Karpas-422 (cell line): ENCODE measurements at regions not wholly inside any gene's neighbourhood (a gene's known extent, or its start where the extent isn't known, plus 50 kb on each side); places are given as distances from the start of the nearest gene placed in this dataset.

Source experiments
- DNase-seq: peaks from one replicate; pipeline ENCODE4 v3.0.0-alpha.2; 2015
- H2AFZ ChIP-seq: fragments of 200-600 bp; sonication (generic); 2 replicates; pipeline ENCODE4 v1.6.1; 2014; ENCODE audit warnings: antibody characterized with exemption, low read length, mixed read lengths
- H3K27ac ChIP-seq: fragments of 200-600 bp; sonication (generic); 2 replicates; pipeline ENCODE4 v1.5.1; 2014; ENCODE audit warnings: mild to moderate bottlenecking, low read length, moderate library complexity
- H3K27me3 ChIP-seq: fragments of 200-600 bp; sonication (generic); 2 replicates; pipeline ENCODE4 v1.6.1; 2014; ENCODE audit warnings: low read length, mixed read lengths
- H3K36me3 ChIP-seq: fragments of 200-600 bp; sonication (generic); 2 replicates; pipeline ENCODE4 v1.6.1; 2014; ENCODE audit warnings: low read length, mixed read lengths; ENCODE audit not compliant: insufficient read depth
- H3K4me1 ChIP-seq: fragments of 200-600 bp; sonication (generic); 2 replicates; pipeline ENCODE4 v1.6.1; 2014; ENCODE audit warnings: mild to moderate bottlenecking, low read length, mixed read lengths
- H3K4me2 ChIP-seq: fragments of 200-600 bp; sonication (generic); 2 replicates; pipeline ENCODE4 v1.6.1; 2014; ENCODE audit warnings: low read length, low read depth, mild to moderate bottlenecking; ENCODE audit not compliant: poor library complexity, severe bottlenecking
- H3K4me3 ChIP-seq: fragments of 200-600 bp; sonication (generic); 2 replicates; pipeline ENCODE4 v1.5.1; 2014; ENCODE audit warnings: mild to moderate bottlenecking, antibody characterized with exemption, low read length, mixed read lengths
- H3K79me2 ChIP-seq: fragments of 200-600 bp; sonication (generic); 2 replicates; pipeline ENCODE4 v1.6.1; 2014; ENCODE audit warnings: mild to moderate bottlenecking, low read length, mixed read lengths
- H3K9ac ChIP-seq: fragments of 200-600 bp; sonication (generic); 2 replicates; pipeline ENCODE4 v1.6.0; 2014; ENCODE audit warnings: low read length
- H3K9me2 ChIP-seq: fragments of 200-600 bp; sonication (generic), shearing (Covaris generic); replicated peaks from 2 replicates; pipeline ENCODE4 v1.6.0; 2014; ENCODE audit warnings: mild to moderate bottlenecking, low read length, moderate library complexity; ENCODE audit not compliant: insufficient read depth
- H3K9me3 ChIP-seq: fragments of 300-700, 200-600 bp; sonication (generic); 2 replicates; pipeline ENCODE4 v1.6.1; 2014; ENCODE audit warnings: low read length, mixed read lengths
- H4K20me1 ChIP-seq: fragments of 200-600 bp; sonication (generic); 2 replicates; pipeline ENCODE4 v1.6.1; 2014; ENCODE audit warnings: mild to moderate bottlenecking, antibody characterized with exemption, low read length, low read depth; ENCODE audit not compliant: insufficient read depth

DNA sequence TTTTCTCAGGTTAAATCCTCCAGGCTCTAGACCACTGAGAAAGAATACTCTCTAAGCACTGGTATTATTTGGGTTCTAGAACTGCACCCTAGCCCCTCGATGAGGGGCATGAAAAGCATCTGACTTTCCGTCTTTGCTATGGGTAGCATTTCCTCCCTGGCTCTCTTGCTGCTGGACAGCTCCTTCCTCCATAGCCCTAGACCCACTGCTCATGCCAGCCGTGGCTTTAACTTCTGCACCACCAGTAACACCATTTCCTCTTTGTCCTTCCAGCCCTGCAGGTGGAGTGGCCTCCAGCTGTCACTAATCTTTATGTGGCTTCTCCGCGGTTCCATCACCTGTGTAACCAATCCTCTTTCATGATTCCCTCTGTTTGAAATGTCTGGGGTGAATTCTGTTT is 194.9 kb downstream of the SCP2D1 start:
- H3K9ac ChIP-seq: no peak overlapping the region
- peak overlapping the region; percentile 34 for H3K4me2 ChIP-seq
- H3K27me3 ChIP-seq: no peaks in the 10 kb centered on the region
- no peaks in the 10 kb centered on the region for H3K9me2 ChIP-seq
- H3K4me1 ChIP-seq: peaks cover 33% of the 10 kb centered on the region
- no peaks in the 10 kb centered on the region for H3K9me3 ChIP-seq
- H3K79me2 ChIP-seq: no peaks in the 10 kb centered on the region
- no peak overlapping the region for H2AFZ ChIP-seq
- no peak overlapping the region for H3K27ac ChIP-seq
- no peak overlapping the region for H3K4me3 ChIP-seq
- no peaks in the 10 kb centered on the region for H3K36me3 ChIP-seq
- no peaks in the 10 kb centered on the region for H4K20me1 ChIP-seq
- DNase-seq: peak; percentile 60

- no peak overlapping the region for H3K27ac ChIP-seq
- DNase-seq: peak; percentile 67
- no peaks in the 10 kb centered on the region for H3K9me3 ChIP-seq
- H3K27me3 ChIP-seq: no peaks in the 10 kb centered on the region
- H3K9me2 ChIP-seq: no peaks in the 10 kb centered on the region
- H4K20me1 ChIP-seq: no peaks in the 10 kb centered on the region
- peaks cover 26% of the 10 kb centered on the region for H3K4me1 ChIP-seq
- no peak overlapping the region for H2AFZ ChIP-seq
- no peak overlapping the region for H3K4me3 ChIP-seq
- no peak overlapping the region for H3K9ac ChIP-seq
- no peaks in the 10 kb centered on the region for H3K36me3 ChIP-seq
- H3K79me2 ChIP-seq: no peaks in the 10 kb centered on the region
- peak overlapping the region; percentile 34 for H3K4me2 ChIP-seq
Observed at GRCh38 chr20:19009081-19009688, 195.6 kb downstream of the SCP2D1 start.

DNA sequence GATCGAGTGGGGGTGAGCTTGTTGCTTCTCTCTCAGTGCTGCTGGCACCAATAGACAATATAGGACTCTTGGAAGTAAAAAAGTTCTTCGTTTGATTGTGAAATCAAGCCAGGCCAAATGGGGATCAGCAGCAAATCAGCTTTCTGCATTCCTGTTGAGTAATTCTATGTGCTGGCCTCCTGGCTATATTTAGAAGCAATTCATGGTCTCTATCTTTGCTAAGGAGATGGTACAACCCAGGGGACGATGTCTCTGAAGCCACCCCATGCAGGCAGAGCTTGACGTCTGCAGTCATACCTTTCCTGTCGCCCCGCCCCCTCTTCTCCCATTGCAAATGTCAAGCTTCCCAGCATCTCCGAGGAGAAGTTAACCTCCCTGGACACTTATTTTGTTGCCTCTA is 199.1 kb downstream of the SCP2D1 start:
- H4K20me1 ChIP-seq: no peaks in the 10 kb centered on the region
- H3K36me3 ChIP-seq: no peaks in the 10 kb centered on the region
- peaks cover 14% of the 10 kb centered on the region for H3K4me1 ChIP-seq
- H3K9me2 ChIP-seq: no peaks in the 10 kb centered on the region
- H3K79me2 ChIP-seq: no peaks in the 10 kb centered on the region
- no peak overlapping the region for H2AFZ ChIP-seq
- H3K27ac ChIP-seq: no peak overlapping the region
- no peak overlapping the region for H3K4me2 ChIP-seq
- H3K9me3 ChIP-seq: no peaks in the 10 kb centered on the region
- no peak overlapping the region for H3K4me3 ChIP-seq
- no peak overlapping the region for H3K9ac ChIP-seq
- no peaks in the 10 kb centered on the region for H3K27me3 ChIP-seq
- no peak for DNase-seq

- no peaks in the 10 kb centered on the region for H3K36me3 ChIP-seq
- H3K4me2 ChIP-seq: no peak overlapping the region
- H3K79me2 ChIP-seq: no peaks in the 10 kb centered on the region
- no peak overlapping the region for H2AFZ ChIP-seq
- no peaks in the 10 kb centered on the region for H3K9me3 ChIP-seq
- no peak overlapping the region for H3K27ac ChIP-seq
- no peaks in the 10 kb centered on the region for H3K27me3 ChIP-seq
- DNase-seq: no peak
- H3K4me3 ChIP-seq: no peak overlapping the region
- no peaks in the 10 kb centered on the region for H3K9me2 ChIP-seq
- no peaks in the 10 kb centered on the region for H4K20me1 ChIP-seq
- no peak overlapping the region for H3K9ac ChIP-seq
- H3K4me1 ChIP-seq: peaks cover 8% of the 10 kb centered on the region
Observed at GRCh38 chr20:19013907-19014306, 198.5 kb upstream of the SLC24A3 start.

GRCh38 chr20:19015351-19016139 is 196.9 kb upstream of the SLC24A3 start:
- no peak overlapping the region for H3K4me2 ChIP-seq
- H3K4me3 ChIP-seq: no peak overlapping the region
- H3K36me3 ChIP-seq: no peaks in the 10 kb centered on the region
- no peaks in the 10 kb centered on the region for H3K9me2 ChIP-seq
- no peaks in the 10 kb centered on the region for H3K4me1 ChIP-seq
- no peaks in the 10 kb centered on the region for H4K20me1 ChIP-seq
- no peaks in the 10 kb centered on the region for H3K9me3 ChIP-seq
- H3K27me3 ChIP-seq: no peaks in the 10 kb centered on the region
- H2AFZ ChIP-seq: no peak overlapping the region
- no peak overlapping the region for H3K27ac ChIP-seq
- no peak for DNase-seq
- no peak overlapping the region for H3K9ac ChIP-seq
- H3K79me2 ChIP-seq: no peaks in the 10 kb centered on the region

DNA sequence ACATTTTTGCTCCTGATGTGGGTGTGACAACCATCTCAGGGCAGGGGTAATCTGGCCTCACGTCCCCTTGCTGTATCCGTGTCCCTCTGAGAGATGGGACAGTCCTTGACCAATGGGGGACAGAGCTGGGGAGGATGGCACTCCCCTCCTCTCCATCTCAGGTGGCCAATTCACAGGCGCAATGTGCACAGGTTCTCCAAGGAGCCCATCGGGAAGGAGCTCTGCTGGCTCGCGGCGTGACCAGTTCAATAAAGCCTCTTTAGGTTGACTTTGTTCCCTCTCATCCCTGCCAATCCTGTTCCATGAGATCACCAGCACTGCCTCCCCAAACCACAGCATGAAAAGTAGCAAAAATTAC is 196.3 kb upstream of the SLC24A3 start:
- no peak overlapping the region for H2AFZ ChIP-seq
- no peaks in the 10 kb centered on the region for H4K20me1 ChIP-seq
- H3K4me1 ChIP-seq: no peaks in the 10 kb centered on the region
- H3K4me2 ChIP-seq: no peak overlapping the region
- DNase-seq: no peak
- H3K9me3 ChIP-seq: no peaks in the 10 kb centered on the region; the same call in 1 of the 2 replicates
- no peaks in the 10 kb centered on the region for H3K79me2 ChIP-seq
- H3K36me3 ChIP-seq: no peaks in the 10 kb centered on the region
- H3K27ac ChIP-seq: no peak overlapping the region
- H3K9me2 ChIP-seq: no peaks in the 10 kb centered on the region
- H3K27me3 ChIP-seq: no peaks in the 10 kb centered on the region
- H3K4me3 ChIP-seq: no peak overlapping the region
- no peak overlapping the region for H3K9ac ChIP-seq

DNA sequence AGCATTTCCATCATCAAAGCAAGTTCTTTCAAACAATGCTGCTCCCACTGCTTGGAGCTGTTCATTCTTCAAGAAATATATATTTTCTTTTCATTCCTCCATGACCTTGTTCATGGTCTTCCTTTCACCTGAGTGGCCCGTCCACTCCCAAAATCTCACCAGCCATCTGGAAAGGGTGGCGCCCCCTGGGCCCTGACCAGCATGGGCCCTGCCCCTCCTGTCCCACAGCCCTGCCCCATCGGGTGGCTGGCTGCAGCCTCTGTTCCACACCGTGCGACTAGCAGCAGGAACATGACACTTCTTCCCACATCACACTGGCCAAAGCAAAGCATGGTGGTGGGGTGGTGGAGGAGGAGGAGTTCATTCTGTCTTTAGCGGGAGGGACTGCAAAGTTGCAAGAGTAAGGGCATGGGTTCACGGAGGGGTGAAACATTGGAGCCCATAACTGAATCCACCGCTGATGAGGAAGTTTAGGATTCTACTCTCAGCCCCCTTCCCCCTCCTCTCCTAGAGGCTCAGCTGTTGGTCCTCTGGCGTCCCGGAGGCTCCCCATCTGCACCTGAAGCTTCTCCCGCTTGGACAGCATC is 195.2 kb upstream of the SLC24A3 start:
- Histone ChIP-seq H3K4me2 (no peak overlapping the region), H3K36me3 (no peaks in the 10 kb centered on the region), H4K20me1 (no peaks in the 10 kb centered on the region), H3K9me2 (no peaks in the 10 kb centered on the region), H3K4me1 (no peaks in the 10 kb centered on the region), H3K79me2 (no peaks in the 10 kb centered on the region), H3K27ac (no peak overlapping the region), H2AFZ (no peak overlapping the region), H3K9ac (no peak overlapping the region), H3K4me3 (no peak overlapping the region), H3K27me3 (no peaks in the 10 kb centered on the region), H3K9me3 (no peaks in the 10 kb centered on the region; the same call in 1 of the 2 replicates)
- no peak for DNase-seq

DNA sequence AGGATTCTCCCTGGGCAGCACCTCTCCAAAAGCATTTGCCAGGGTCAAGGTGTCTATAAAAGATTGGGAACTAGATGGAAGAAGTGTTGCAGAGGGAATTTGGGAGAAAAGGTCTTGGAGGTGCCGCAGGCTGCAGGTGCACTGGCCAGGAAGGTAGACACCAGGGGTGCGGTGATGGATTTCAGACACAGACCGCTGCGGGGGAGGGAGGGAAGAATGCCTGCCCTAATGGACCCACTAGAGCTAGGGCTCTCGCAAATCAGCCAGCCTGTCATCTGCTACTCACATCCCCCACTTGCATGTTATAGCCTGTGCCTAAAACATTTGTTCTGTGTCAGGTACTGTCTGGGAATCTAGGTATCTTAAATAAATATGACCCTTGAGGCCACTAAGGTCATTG is 193.6 kb upstream of the SLC24A3 start:
- no peaks in the 10 kb centered on the region for H3K27me3 ChIP-seq
- no peaks in the 10 kb centered on the region for H3K36me3 ChIP-seq
- H3K4me2 ChIP-seq: no peak overlapping the region
- H3K4me1 ChIP-seq: peaks cover 12% of the 10 kb centered on the region
- H3K79me2 ChIP-seq: no peaks in the 10 kb centered on the region
- H4K20me1 ChIP-seq: no peaks in the 10 kb centered on the region
- no peak overlapping the region for H3K27ac ChIP-seq
- no peak overlapping the region for H3K9ac ChIP-seq
- no peak overlapping the region for H2AFZ ChIP-seq
- no peak overlapping the region for H3K4me3 ChIP-seq
- no peak for DNase-seq
- no peaks in the 10 kb centered on the region for H3K9me2 ChIP-seq
- H3K9me3 ChIP-seq: no peaks in the 10 kb centered on the region; the same call in 1 of the 2 replicates
